OCI-LY1 (cell line): ENCODE measurements at regions not wholly inside any gene's neighbourhood (a gene's known extent, or its start where the extent isn't known, plus 50 kb on each side); places are given as distances from the start of the nearest gene placed in this dataset.

Source experiments
- EZH2 ChIP-seq: fragments of 200-600 bp; sonication (generic), shearing (Covaris generic); IDR thresholded peaks from 2 replicates; pipeline ENCODE4 v1.8.0; 2017; ENCODE audit warnings: borderline replicate concordance, mixed run types, mild to moderate bottlenecking, antibody characterized with exemption, low read length, moderate library complexity, mixed read lengths
- TF ChIP-seq, protein P1 (sequence below): fragments of 200-600 bp; sonication (generic), shearing (Covaris generic); IDR thresholded peaks from 2 replicates; pipeline ENCODE4 v1.5.1; 2017; ENCODE audit warnings: mild to moderate bottlenecking, antibody characterized with exemption, low read length, moderate library complexity, mixed read lengths

GRCh38 chr7:41244246-41244645, 458.6 kb downstream of the INHBA start:
- TF ChIP-seq, protein P1, sequence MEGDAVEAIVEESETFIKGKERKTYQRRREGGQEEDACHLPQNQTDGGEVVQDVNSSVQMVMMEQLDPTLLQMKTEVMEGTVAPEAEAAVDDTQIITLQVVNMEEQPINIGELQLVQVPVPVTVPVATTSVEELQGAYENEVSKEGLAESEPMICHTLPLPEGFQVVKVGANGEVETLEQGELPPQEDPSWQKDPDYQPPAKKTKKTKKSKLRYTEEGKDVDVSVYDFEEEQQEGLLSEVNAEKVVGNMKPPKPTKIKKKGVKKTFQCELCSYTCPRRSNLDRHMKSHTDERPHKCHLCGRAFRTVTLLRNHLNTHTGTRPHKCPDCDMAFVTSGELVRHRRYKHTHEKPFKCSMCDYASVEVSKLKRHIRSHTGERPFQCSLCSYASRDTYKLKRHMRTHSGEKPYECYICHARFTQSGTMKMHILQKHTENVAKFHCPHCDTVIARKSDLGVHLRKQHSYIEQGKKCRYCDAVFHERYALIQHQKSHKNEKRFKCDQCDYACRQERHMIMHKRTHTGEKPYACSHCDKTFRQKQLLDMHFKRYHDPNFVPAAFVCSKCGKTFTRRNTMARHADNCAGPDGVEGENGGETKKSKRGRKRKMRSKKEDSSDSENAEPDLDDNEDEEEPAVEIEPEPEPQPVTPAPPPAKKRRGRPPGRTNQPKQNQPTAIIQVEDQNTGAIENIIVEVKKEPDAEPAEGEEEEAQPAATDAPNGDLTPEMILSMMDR = no peak
- no peak for TF ChIP-seq EZH2
